ENCODE measurements at regions not wholly inside any gene's neighbourhood (a gene's known extent, or its start where the extent isn't known, plus 50 kb on each side); places are given as distances from the start of the nearest gene placed in this dataset.

- CTCF ChIA-PET, result no interaction called here
- Histone ChIP-seq H4K20me1 (ENCODE audit: low read length) (no peaks in the 10 kb centered on the region), H3K9me3 (ENCODE audit: low read length) (no peaks in the 10 kb centered on the region), H3K27ac (ENCODE audit: low read length) (no peak overlapping the region), H3K36me3 (ENCODE audit: low read depth, low read length) (no peaks in the 10 kb centered on the region), H3K27me3 (ENCODE audit: low read length) (no peaks in the 10 kb centered on the region), H3K9me2 (replicated peaks; ENCODE audit: low read length) (no peaks in the 10 kb centered on the region), H3K9ac (ENCODE audit: low read length) (no peak overlapping the region), H3K4me2 (ENCODE audit: low read length) (no peak overlapping the region), H3K4me3 (ENCODE audit: low read length) (no peak overlapping the region), H3K79me2 (ENCODE audit: low read length) (no peaks in the 10 kb centered on the region), H2AFZ (ENCODE audit: low read length) (no peak overlapping the region), H3F3A (ENCODE audit: low read length, unreplicated experiment) (no peaks in the 10 kb centered on the region), H3K4me1 (ENCODE audit: insufficient read depth, low read length) (no peaks in the 10 kb centered on the region)
- no peak for TF ChIP-seq EZH2phosphoT487 (IDR thresholded peaks at IDR 0.05; ENCODE audit: borderline replicate concordance, low read length)
- no peak for TF ChIP-seq CTCF (conservative IDR thresholded peaks at IDR 0.05; ENCODE audit: low read depth, low read length)
- no peak for TF ChIP-seq EZH2 (IDR thresholded peaks at IDR 0.05; ENCODE audit: low read length, unreplicated experiment)
- no peak for ATAC-seq
- BruUV-seq (replicated peaks), result no TSS peak
- POLR2A ChIA-PET (ENCODE audit: unreplicated experiment), result no interaction called here
- DNase-seq, result no peak
- intact Hi-C loops (cut with micrococcal nuclease), result no loop called here
Measured at GRCh38 chr18:65346086-65346485, 404.7 kb upstream of the CDH7 start.

- no peak for TF ChIP-seq CTCF (conservative IDR thresholded peaks at IDR 0.05; ENCODE audit: low read depth, low read length)
- TF ChIP-seq EZH2phosphoT487 (IDR thresholded peaks at IDR 0.05; ENCODE audit: borderline replicate concordance, low read length), result no peak
- TF ChIP-seq EZH2 (IDR thresholded peaks at IDR 0.05; ENCODE audit: low read length, unreplicated experiment), result no peak
- Histone ChIP-seq H3K9ac (ENCODE audit: low read length) (no peak overlapping the region), H3K4me3 (ENCODE audit: low read length) (no peak overlapping the region), H2AFZ (ENCODE audit: low read length) (no peak overlapping the region), H3K27me3 (ENCODE audit: low read length) (no peaks in the 10 kb centered on the region), H3F3A (ENCODE audit: low read length, unreplicated experiment) (no peaks in the 10 kb centered on the region), H3K79me2 (ENCODE audit: low read length) (no peaks in the 10 kb centered on the region), H3K36me3 (ENCODE audit: low read depth, low read length) (no peaks in the 10 kb centered on the region), H4K20me1 (ENCODE audit: low read length) (no peaks in the 10 kb centered on the region), H3K4me2 (ENCODE audit: low read length) (no peak overlapping the region), H3K9me2 (replicated peaks; ENCODE audit: low read length) (no peaks in the 10 kb centered on the region), H3K27ac (ENCODE audit: low read length) (no peak overlapping the region), H3K9me3 (ENCODE audit: low read length) (no peaks in the 10 kb centered on the region), H3K4me1 (ENCODE audit: insufficient read depth, low read length) (no peaks in the 10 kb centered on the region)
- DNase-seq, result no peak
- BruUV-seq (replicated peaks), result no TSS peak
- ChIA-PET POLR2A (ENCODE audit: unreplicated experiment) (interaction anchor here (0.7 kb wide), 1 partner anchor 533 kb away, joined by 3 read pairs; no protein-coding TSS in a partner anchor), CTCF (no interaction called here)
- intact Hi-C loops (cut with micrococcal nuclease), result no loop called here
- no peak for ATAC-seq
Measured at GRCh38 chr18:65343571-65343970, 407.2 kb upstream of the CDH7 start.

GRCh38 chr18:65336411-65336810 lies 414.4 kb upstream of the CDH7 start:
- no peaks in the 10 kb centered on the region for H3K79me2 ChIP-seq (ENCODE audit: low read length)

More at GRCh38 chr18:65336411-65336810, 414.4 kb upstream of the CDH7 start:
- intact Hi-C loops (cut with micrococcal nuclease), result no loop called here
- no peaks in the 10 kb centered on the region for H3K9me3 ChIP-seq (ENCODE audit: low read length)
- H2AFZ ChIP-seq (ENCODE audit: low read length), result no peak overlapping the region
- H3K9me2 ChIP-seq (replicated peaks; ENCODE audit: low read length), result no peaks in the 10 kb centered on the region
- H3K4me3 ChIP-seq (ENCODE audit: low read length), result no peak overlapping the region
- H3K4me1 ChIP-seq (ENCODE audit: insufficient read depth, low read length), result no peaks in the 10 kb centered on the region
- H3K27ac ChIP-seq (ENCODE audit: low read length), result no peak overlapping the region
- H3K4me2 ChIP-seq (ENCODE audit: low read length), result no peak overlapping the region
- DNase-seq (no peak), ATAC-seq (no peak)
- no peak overlapping the region for H3K9ac ChIP-seq (ENCODE audit: low read length)
- CTCF ChIA-PET, result no interaction called here
- H4K20me1 ChIP-seq (ENCODE audit: low read length), result no peaks in the 10 kb centered on the region
- H3K36me3 ChIP-seq (ENCODE audit: low read depth, low read length), result no peaks in the 10 kb centered on the region
- POLR2A ChIA-PET (ENCODE audit: unreplicated experiment), result no interaction called here
- H3F3A ChIP-seq (ENCODE audit: low read length, unreplicated experiment), result no peaks in the 10 kb centered on the region
- no peak for TF ChIP-seq CTCF (conservative IDR thresholded peaks at IDR 0.05; ENCODE audit: low read depth, low read length)
- no peak for TF ChIP-seq EZH2phosphoT487 (IDR thresholded peaks at IDR 0.05; ENCODE audit: borderline replicate concordance, low read length)
- no peak for TF ChIP-seq EZH2 (IDR thresholded peaks at IDR 0.05; ENCODE audit: low read length, unreplicated experiment)
- H3K27me3 ChIP-seq (ENCODE audit: low read length), result no peaks in the 10 kb centered on the region
- BruUV-seq (replicated peaks), result no TSS peak

Measured in PC-3 (cell line).